Activated T-helper 17 cell treated with anti-CD3 and anti-CD28 coated beads, Interleukin-2, amount 50 U/mL, for 72 hours (primary cell): ENCODE measurements at regions not wholly inside any gene's neighbourhood (a gene's known extent, or its start where the extent isn't known, plus 50 kb on each side); places are given as distances from the start of the nearest gene placed in this dataset.
A peak's percentile ranks its signal among the peaks of the same experiment; 100 is the strongest.
"Not testable (repeated sequence)": the region's sequence is repeated elsewhere in the genome, so short reads cannot be mapped to it uniquely, and the experiment has no call there.

Experiments used
- ATAC-seq: fragments of 150-1000 bp; cut with Tn5 transposase; replicated peaks from 2 replicates; pipeline ENCODE4 v1.10.0; 2021; ENCODE audit warnings: mild to moderate bottlenecking, moderate library complexity
- H3K27ac Mint-ChIP-seq: one replicate; pipeline ENCODE4 v1.8.0; 2022; ENCODE audit warnings: mixed read lengths
- H3K27me3 Mint-ChIP-seq: one replicate; pipeline ENCODE4 v1.8.0; 2022; ENCODE audit warnings: mixed read lengths
- H3K36me3 Mint-ChIP-seq: one replicate; pipeline ENCODE4 v1.8.0; 2022; ENCODE audit warnings: low read depth, mild to moderate bottlenecking, mixed read lengths
- H3K4me1 Mint-ChIP-seq: one replicate; pipeline ENCODE4 v1.8.0; 2022; ENCODE audit warnings: mixed read lengths
- H3K4me3 Mint-ChIP-seq: one replicate; pipeline ENCODE4 v1.8.0; 2022; ENCODE audit warnings: mild to moderate bottlenecking, mixed read lengths
- H3K9me3 Mint-ChIP-seq: one replicate; pipeline ENCODE4 v1.8.0; 2022; ENCODE audit warnings: mixed read lengths

- no peak overlapping the region for H3K4me3 Mint-ChIP-seq
- H3K27me3 Mint-ChIP-seq: no peaks in the 10 kb centered on the region
- no peaks in the 10 kb centered on the region for H3K4me1 Mint-ChIP-seq
- ATAC-seq: no peak
- H3K27ac Mint-ChIP-seq: no peak overlapping the region
- H3K9me3 Mint-ChIP-seq: no peaks in the 10 kb centered on the region
- H3K36me3 Mint-ChIP-seq: no peaks in the 10 kb centered on the region
Observed at GRCh38 chr12:131550121-131550520, 160.8 kb upstream of the SFSWAP start.

- no peak overlapping the region for H3K27ac Mint-ChIP-seq
- no peak for ATAC-seq
- H3K4me1 Mint-ChIP-seq: no peaks in the 10 kb centered on the region
- H3K36me3 Mint-ChIP-seq: no peaks in the 10 kb centered on the region
- H3K4me3 Mint-ChIP-seq: no peak overlapping the region
- no peaks in the 10 kb centered on the region for H3K27me3 Mint-ChIP-seq
- H3K9me3 Mint-ChIP-seq: no peaks in the 10 kb centered on the region
Observed at GRCh38 chr12:131551675-131552491, 159.0 kb upstream of the SFSWAP start.

- Mint-ChIP-seq H3K4me3 (no peak overlapping the region), H3K4me1 (no peaks in the 10 kb centered on the region), H3K27me3 (no peaks in the 10 kb centered on the region), H3K36me3 (no peaks in the 10 kb centered on the region), H3K27ac (no peak overlapping the region), H3K9me3 (no peaks in the 10 kb centered on the region)
- ATAC-seq: no peak
Observed at GRCh38 chr12:131552492-131552863, 158.4 kb upstream of the SFSWAP start.

- no peaks in the 10 kb centered on the region for H3K9me3 Mint-ChIP-seq
- H3K4me3 Mint-ChIP-seq: no peak overlapping the region
Observed at GRCh38 chr12:131553096-131553777, 157.7 kb upstream of the SFSWAP start.

GRCh38 chr12:131555197-131555846, 155.6 kb upstream of the SFSWAP start:
- Mint-ChIP-seq H3K9me3 (no peaks in the 10 kb centered on the region), H3K27me3 (no peaks in the 10 kb centered on the region), H3K27ac (no peak overlapping the region), H3K4me1 (no peaks in the 10 kb centered on the region), H3K4me3 (no peak overlapping the region), H3K36me3 (no peaks in the 10 kb centered on the region)
- ATAC-seq: no peak

More at GRCh38 chr12:131553096-131553777, 157.7 kb upstream of the SFSWAP start:
- no peaks in the 10 kb centered on the region for H3K4me1 Mint-ChIP-seq
- no peaks in the 10 kb centered on the region for H3K27me3 Mint-ChIP-seq
- H3K36me3 Mint-ChIP-seq: no peaks in the 10 kb centered on the region
- no peak for ATAC-seq
- H3K27ac Mint-ChIP-seq: no peak overlapping the region

GRCh38 chr12:131555866-131556265, 155.0 kb upstream of the SFSWAP start:
- Mint-ChIP-seq H3K4me3 (no peak overlapping the region), H3K27ac (no peak overlapping the region), H3K27me3 (no peaks in the 10 kb centered on the region), H3K36me3 (no peaks in the 10 kb centered on the region), H3K9me3 (no peaks in the 10 kb centered on the region), H3K4me1 (no peaks in the 10 kb centered on the region)
- ATAC-seq: no peak

GRCh38 chr12:131557078-131557709, 153.7 kb upstream of the SFSWAP start:
- Mint-ChIP-seq H3K36me3 (no peaks in the 10 kb centered on the region), H3K27me3 (no peaks in the 10 kb centered on the region), H3K4me3 (no peak overlapping the region), H3K27ac (no peak overlapping the region), H3K9me3 (no peaks in the 10 kb centered on the region), H3K4me1 (no peaks in the 10 kb centered on the region)
- no peak for ATAC-seq

- Mint-ChIP-seq H3K4me3 (no peak overlapping the region), H3K4me1 (no peaks in the 10 kb centered on the region), H3K9me3 (no peaks in the 10 kb centered on the region), H3K27me3 (no peaks in the 10 kb centered on the region), H3K27ac (no peak overlapping the region), H3K36me3 (no peaks in the 10 kb centered on the region)
- peak; percentile 52 for ATAC-seq
Observed at GRCh38 chr12:131559517-131560516, 151.1 kb upstream of the SFSWAP start.

- no peaks in the 10 kb centered on the region for H3K9me3 Mint-ChIP-seq
- no peaks in the 10 kb centered on the region for H3K4me1 Mint-ChIP-seq
- no peaks in the 10 kb centered on the region for H3K36me3 Mint-ChIP-seq
- ATAC-seq: no peak
- H3K4me3 Mint-ChIP-seq: no peak overlapping the region
- H3K27ac Mint-ChIP-seq: no peak overlapping the region
- H3K27me3 Mint-ChIP-seq: no peaks in the 10 kb centered on the region
Observed at GRCh38 chr12:131561051-131561450, 149.8 kb upstream of the SFSWAP start.

GRCh38 chr12:131561891-131562684, 148.8 kb upstream of the SFSWAP start:
- Mint-ChIP-seq H3K36me3 (no peaks in the 10 kb centered on the region), H3K4me1 (no peaks in the 10 kb centered on the region), H3K27ac (no peak overlapping the region), H3K9me3 (no peaks in the 10 kb centered on the region), H3K4me3 (no peak overlapping the region), H3K27me3 (peaks cover 6% of the 10 kb centered on the region)
- ATAC-seq: no peak

GRCh38 chr12:131564138-131564727, 146.7 kb upstream of the SFSWAP start:
- ATAC-seq: peak; percentile 24
- not testable (repeated sequence) for H3K4me1 Mint-ChIP-seq, H3K36me3 Mint-ChIP-seq, H3K27ac Mint-ChIP-seq, H3K4me3 Mint-ChIP-seq, H3K9me3 Mint-ChIP-seq
- peaks cover 17% of the 10 kb centered on the region for H3K27me3 Mint-ChIP-seq

- no peak overlapping the region for H3K27ac Mint-ChIP-seq
- no peaks in the 10 kb centered on the region for H3K4me1 Mint-ChIP-seq
- no peaks in the 10 kb centered on the region for H3K9me3 Mint-ChIP-seq
- peaks cover 19% of the 10 kb centered on the region for H3K27me3 Mint-ChIP-seq
- no peaks in the 10 kb centered on the region for H3K36me3 Mint-ChIP-seq
- no peak for ATAC-seq
- H3K4me3 Mint-ChIP-seq: no peak overlapping the region
Observed at GRCh38 chr12:131564845-131565244, 146.0 kb upstream of the SFSWAP start.
